ENCODE measurements at regions not wholly inside any gene's neighbourhood (a gene's known extent, or its start where the extent isn't known, plus 50 kb on each side); places are given as distances from the start of the nearest gene placed in this dataset.

DNA sequence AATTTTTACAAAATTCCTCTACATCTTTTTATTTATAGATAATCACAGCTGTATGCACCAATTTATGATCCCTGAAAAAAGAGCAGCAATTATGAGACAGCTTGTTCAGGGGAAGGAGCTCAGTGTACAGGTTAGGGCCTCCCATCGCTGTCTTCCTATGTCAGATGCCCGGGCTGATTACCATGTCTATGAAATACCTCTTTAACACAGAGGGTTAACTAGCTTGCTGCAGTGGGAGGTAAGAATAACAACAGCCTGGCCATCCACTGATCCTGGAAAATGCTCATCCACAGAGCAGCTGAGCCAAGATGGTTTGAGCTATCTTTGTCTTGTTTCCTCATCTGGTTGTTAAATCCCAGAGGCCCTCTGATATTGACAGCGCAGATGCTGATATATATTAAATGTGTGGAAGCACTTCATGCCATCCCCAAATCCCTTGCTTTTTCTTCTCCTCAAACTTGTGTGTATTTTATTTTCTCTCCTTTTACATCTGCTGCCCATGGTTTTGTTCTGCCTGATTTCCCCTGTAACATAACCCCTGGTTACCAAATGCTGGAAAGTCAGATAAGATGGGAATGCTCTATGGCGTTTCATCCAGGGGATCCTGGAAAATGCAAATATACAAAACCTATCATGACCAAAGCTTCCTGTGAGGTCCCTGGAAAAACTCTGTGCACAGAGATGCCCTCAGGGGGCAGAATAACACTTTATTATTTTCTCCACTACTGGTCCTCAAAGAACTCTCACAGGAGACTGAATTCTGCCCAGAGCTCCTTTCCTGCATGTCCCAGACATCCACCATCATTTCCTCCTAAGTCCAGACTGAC is 85.8 kb upstream of the PUDP start:
- TF ChIP-seq, protein P1, sequence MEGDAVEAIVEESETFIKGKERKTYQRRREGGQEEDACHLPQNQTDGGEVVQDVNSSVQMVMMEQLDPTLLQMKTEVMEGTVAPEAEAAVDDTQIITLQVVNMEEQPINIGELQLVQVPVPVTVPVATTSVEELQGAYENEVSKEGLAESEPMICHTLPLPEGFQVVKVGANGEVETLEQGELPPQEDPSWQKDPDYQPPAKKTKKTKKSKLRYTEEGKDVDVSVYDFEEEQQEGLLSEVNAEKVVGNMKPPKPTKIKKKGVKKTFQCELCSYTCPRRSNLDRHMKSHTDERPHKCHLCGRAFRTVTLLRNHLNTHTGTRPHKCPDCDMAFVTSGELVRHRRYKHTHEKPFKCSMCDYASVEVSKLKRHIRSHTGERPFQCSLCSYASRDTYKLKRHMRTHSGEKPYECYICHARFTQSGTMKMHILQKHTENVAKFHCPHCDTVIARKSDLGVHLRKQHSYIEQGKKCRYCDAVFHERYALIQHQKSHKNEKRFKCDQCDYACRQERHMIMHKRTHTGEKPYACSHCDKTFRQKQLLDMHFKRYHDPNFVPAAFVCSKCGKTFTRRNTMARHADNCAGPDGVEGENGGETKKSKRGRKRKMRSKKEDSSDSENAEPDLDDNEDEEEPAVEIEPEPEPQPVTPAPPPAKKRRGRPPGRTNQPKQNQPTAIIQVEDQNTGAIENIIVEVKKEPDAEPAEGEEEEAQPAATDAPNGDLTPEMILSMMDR (IDR thresholded peaks at IDR 0.05; ENCODE audit: low read length): no peak
- no peak for TF ChIP-seq EZH2 (IDR thresholded peaks at IDR 0.05; ENCODE audit: borderline replicate concordance, low read length)
